IPS DF 4.7 (cell line): ENCODE measurements at regions not wholly inside any gene's neighbourhood (a gene's known extent, or its start where the extent isn't known, plus 50 kb on each side); places are given as distances from the start of the nearest gene placed in this dataset.
"Not testable (repeated sequence)": the region's sequence is repeated elsewhere in the genome, so short reads cannot be mapped to it uniquely, and the experiment has no call there.

Experiments
- DNase-seq: peaks from one replicate; pipeline ENCODE4 v3.0.0-alpha.2; 2013; ENCODE audit warnings: low spot score; ENCODE audit errors: extremely low read depth

DNA sequence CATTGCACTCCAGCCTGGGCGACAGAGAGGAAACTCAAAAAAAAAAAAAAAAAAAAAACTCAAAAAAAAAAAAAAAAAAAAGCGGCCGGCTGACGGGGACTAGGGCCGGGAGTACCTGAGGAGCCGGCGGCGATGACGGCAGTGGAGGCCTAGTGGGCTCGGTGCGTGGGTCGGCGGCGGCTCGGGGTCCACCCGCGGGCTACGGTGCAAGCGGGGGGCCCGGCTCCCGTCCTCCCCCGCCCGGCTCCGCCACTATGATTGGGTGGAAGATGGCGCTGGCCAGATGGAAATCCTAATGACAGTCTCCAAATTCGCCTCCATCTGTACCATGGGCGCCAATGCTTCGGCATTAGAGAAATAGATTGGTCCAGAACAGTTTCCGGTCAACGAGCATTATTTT, 190.7 kb downstream of the TGIF2LX start:
- not testable (repeated sequence) for DNase-seq

DNA sequence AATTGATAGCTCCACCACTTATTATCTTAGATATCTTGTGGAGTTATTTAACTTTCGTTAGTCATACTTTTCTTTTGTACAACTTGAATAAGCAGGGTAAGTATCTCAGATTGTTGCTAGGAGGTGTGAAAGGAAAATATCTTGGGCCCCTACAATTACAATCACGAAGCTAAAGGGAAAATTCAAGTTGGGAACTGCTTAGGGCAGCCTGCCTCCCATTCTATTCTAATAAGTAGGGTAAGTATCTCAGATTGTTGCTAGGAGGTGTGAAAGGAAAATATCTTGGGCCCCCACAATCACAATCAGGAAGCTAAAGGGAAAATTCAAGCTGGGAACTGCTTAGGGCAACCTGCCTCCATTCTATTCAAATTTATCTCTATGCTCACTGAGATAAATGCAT, 213.2 kb downstream of the TGIF2LX start:
- DNase-seq = not testable (repeated sequence)

DNA sequence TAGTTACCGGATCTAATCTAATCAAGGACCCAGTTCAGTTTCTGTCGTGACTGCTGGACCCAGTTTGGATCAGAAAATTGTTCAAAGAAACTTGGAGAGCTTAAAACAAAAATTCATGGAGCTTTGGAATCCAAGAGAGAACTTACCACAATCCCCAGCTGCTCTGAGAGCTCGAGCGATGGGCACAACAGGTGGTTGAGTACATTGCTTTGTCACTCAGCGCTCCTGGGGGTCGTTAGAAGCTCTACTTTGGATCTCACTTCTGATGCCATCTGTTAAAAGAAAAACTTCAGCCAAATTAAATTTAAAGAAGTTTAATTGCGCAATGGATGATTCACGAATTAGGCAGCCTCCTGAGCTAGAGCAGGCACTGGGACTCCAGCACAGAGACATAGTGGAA, 257.3 kb downstream of the TGIF2LX start:
- not testable (repeated sequence) for DNase-seq

DNA sequence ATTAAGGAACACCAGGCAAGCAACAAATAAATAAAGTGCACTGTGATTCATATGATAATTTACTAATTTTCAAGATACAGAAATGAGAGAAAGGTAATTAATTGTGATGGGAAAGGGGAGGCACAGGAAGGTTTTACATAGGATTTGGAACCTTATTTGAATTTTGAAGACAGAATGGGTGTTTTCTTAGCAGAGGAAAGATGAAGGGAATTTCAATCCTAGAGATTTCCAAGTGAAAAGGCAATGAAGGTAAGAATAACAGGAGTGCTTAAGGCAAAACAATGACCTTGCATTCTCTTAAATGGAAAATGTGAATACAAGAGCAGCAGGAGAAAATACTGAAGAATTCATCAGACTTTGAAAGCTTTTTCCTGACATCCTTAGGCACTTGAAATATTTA, 267.3 kb downstream of the TGIF2LX start:
- peak; percentile 7 for DNase-seq

DNA sequence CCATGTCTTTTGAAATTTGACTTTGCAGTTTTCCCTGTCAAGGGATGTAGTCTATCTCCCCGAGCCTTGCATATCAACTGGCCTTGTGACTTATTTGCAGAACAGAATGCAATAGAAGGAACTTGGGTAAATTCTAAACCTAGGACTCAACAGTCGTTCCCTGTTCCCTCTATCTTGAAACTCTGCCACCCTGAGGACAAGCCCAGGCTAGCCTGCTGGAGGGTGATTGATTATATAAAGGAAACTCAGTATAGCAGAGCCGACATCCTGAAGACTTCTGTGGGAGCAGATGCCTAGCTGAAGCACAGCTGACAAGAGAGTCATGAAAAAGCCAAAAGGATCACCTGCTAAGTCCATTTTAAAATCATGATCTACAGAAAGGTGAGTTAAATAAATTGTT, 285.1 kb downstream of the TGIF2LX start:
- DNase-seq = not testable (repeated sequence)

DNA sequence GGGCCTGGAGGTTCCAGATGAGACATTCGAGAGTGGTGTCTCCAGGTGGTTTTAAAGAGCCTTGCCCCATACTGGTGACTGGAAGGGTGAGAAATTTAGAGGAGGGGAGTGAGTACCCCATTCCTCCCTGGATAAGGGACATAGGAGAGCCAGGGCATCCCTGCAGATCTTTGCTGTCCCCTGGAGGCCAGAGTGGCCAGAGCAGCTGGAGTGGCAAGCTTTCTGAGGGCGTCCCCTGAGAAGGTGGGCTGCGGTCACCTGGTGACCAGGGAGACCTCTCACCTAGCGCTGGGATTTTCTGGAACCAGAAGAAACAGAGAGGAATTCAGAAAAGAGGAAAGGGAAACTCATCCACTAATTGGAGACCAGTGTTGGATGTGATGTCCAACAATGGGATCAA, 300.9 kb downstream of the TGIF2LX start:
- DNase-seq = not testable (repeated sequence)

DNA sequence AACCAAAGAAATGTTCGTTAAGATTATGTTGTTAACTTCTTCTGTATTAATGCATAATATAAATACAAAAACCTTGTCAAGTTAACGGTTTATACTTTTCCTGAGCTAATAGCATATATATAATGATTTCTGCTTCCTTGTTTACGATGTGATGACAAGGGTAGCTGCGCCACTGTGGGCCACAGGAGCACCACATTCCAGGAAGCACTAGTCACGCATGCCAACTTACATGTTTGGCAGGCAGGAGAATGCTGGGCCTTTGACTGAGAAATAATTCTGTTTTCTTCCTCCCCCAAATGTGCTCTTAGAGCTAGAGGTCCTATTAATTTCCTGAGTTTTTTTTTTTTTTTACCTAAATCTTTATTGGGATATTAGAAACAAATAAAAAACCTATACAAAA, 349.9 kb downstream of the TGIF2LX start:
- not testable (repeated sequence) for DNase-seq
